Neural cell (in vitro differentiated cells): ENCODE measurements at regions not wholly inside any gene's neighbourhood (a gene's known extent, or its start where the extent isn't known, plus 50 kb on each side); places are given as distances from the start of the nearest gene placed in this dataset.

Experiments used
- H2AFZ ChIP-seq: fragments of 200-600, 300-800 bp; sonication (generic), shearing (Covaris generic); 2 replicates; pipeline ENCODE4 v1.6.0; 2014; ENCODE audit warnings: low read depth, mild to moderate bottlenecking, antibody characterized with exemption, low read length, moderate library complexity
- H3F3A ChIP-seq: fragments of 200-600 bp; shearing (Covaris generic); 2 replicates; pipeline ENCODE4 v1.6.1; 2016; ENCODE audit warnings: mild to moderate bottlenecking, moderate library complexity, mixed read lengths, antibody characterized with exemption, low read length; ENCODE audit not compliant: insufficient read depth, poor library complexity, severe bottlenecking
- H3K27ac ChIP-seq: fragments of 200-600, 300-800 bp; sonication (generic), shearing (Covaris generic); 2 replicates; pipeline ENCODE4 v1.5.1; 2014; ENCODE audit warnings: mild to moderate bottlenecking, low read length, moderate library complexity
- H3K27me3 ChIP-seq: fragments of 300-800, 200-600 bp; sonication (generic), shearing (Covaris generic); 2 replicates; pipeline ENCODE4 v1.6.0; 2014; ENCODE audit warnings: mild to moderate bottlenecking, low read depth, low read length, moderate library complexity; ENCODE audit not compliant: insufficient read depth
- H3K36me3 ChIP-seq: fragments of 300-800, 200-600 bp; sonication (generic), shearing (Covaris generic); 2 replicates; pipeline ENCODE4 v1.5.1; 2014; ENCODE audit warnings: mild to moderate bottlenecking, antibody characterized with exemption, low read length, moderate library complexity; ENCODE audit not compliant: insufficient read depth
- H3K4me2 ChIP-seq: fragments of 300-800, 200-600 bp; sonication (generic), shearing (Covaris generic); 2 replicates; pipeline ENCODE4 v1.6.0; 2014; ENCODE audit warnings: mild to moderate bottlenecking, low read length
- H3K4me3 ChIP-seq: fragments of 300-800, 200-600 bp; sonication (generic), shearing (Covaris generic); 2 replicates; pipeline ENCODE4 v1.5.1; 2014; ENCODE audit warnings: mild to moderate bottlenecking, low read length, moderate library complexity
- H3K79me2 ChIP-seq: fragments of 200-600 bp; shearing (Covaris generic); replicated peaks from 2 replicates; pipeline ENCODE4 v1.6.0; 2014; ENCODE audit warnings: mild to moderate bottlenecking, low read length, moderate library complexity; ENCODE audit not compliant: insufficient read depth
- H3K9ac ChIP-seq: fragments of 300-800, 200-600 bp; sonication (generic), shearing (Covaris generic); 2 replicates; pipeline ENCODE4 v1.6.1; 2016; ENCODE audit warnings: mild to moderate bottlenecking, low read length, mixed read lengths
- H3K9me2 ChIP-seq: fragments of 200-600 bp; shearing (Covaris generic); 2 replicates; pipeline ENCODE4 v1.6.1; 2016; ENCODE audit warnings: mild to moderate bottlenecking, low read length, mixed read lengths; ENCODE audit not compliant: insufficient read depth
- H3K9me3 ChIP-seq: fragments of 200-600, 300-800 bp; sonication (generic), shearing (Covaris generic); 2 replicates; pipeline ENCODE4 v1.6.1; 2016; ENCODE audit warnings: mild to moderate bottlenecking, mixed run types, low read length, moderate library complexity, mixed read lengths
- H4K20me1 ChIP-seq: fragments of 200-600 bp; shearing (Covaris generic); 2 replicates; pipeline ENCODE4 v1.6.1; 2016; ENCODE audit warnings: mild to moderate bottlenecking, mixed run types; ENCODE audit not compliant: insufficient read depth
- EP300 ChIP-seq: fragments of 450-650 bp; conservative IDR thresholded peaks from 2 replicates; pipeline ENCODE4 v1.6.1; 2014; ENCODE audit warnings: antibody characterized with exemption, mild to moderate bottlenecking, moderate library complexity; ENCODE audit not compliant: poor library complexity, severe bottlenecking
- EZH2 ChIP-seq: fragments of 200-600, 300-800 bp; shearing (Covaris generic), sonication (generic); IDR thresholded peaks from 2 replicates; pipeline ENCODE4 v1.6.1; 2014; ENCODE audit warnings: antibody characterized with exemption, low read length, borderline replicate concordance, mild to moderate bottlenecking; ENCODE audit not compliant: insufficient read depth, poor library complexity, severe bottlenecking
- MXI1 ChIP-seq: fragments of 450-650 bp; conservative IDR thresholded peaks from 2 replicates; pipeline ENCODE4 v1.6.1; 2014; ENCODE audit warnings: antibody characterized with exemption, mild to moderate bottlenecking; ENCODE audit not compliant: poor library complexity, severe bottlenecking
- POLR2AphosphoS5 ChIP-seq: IDR thresholded peaks from 2 replicates; pipeline ENCODE4 v1.6.1; 2012
- RAD21 ChIP-seq: fragments of 450-650 bp; conservative IDR thresholded peaks from 2 replicates; pipeline ENCODE4 v1.6.1; 2014; ENCODE audit warnings: antibody characterized with exemption, mild to moderate bottlenecking, moderate library complexity
- REST ChIP-seq: IDR thresholded peaks from 2 replicates; pipeline ENCODE4 v1.6.1; 2012; ENCODE audit warnings: borderline replicate concordance
- SMC3 ChIP-seq: fragments of 450-650 bp; conservative IDR thresholded peaks from 2 replicates; pipeline ENCODE4 v1.6.1; 2014; ENCODE audit warnings: antibody characterized with exemption, mild to moderate bottlenecking, moderate library complexity; ENCODE audit not compliant: poor library complexity
- TAF1 ChIP-seq: IDR thresholded peaks from 2 replicates; pipeline ENCODE4 v1.6.1; 2012; ENCODE audit warnings: low read depth
- TF ChIP-seq, protein P1 (sequence below): fragments of 450-650 bp; IDR thresholded peaks from 2 replicates; pipeline ENCODE4 v1.5.1; 2014; ENCODE audit warnings: antibody characterized with exemption, mild to moderate bottlenecking, moderate library complexity; ENCODE audit not compliant: poor library complexity, severe bottlenecking

GRCh38 chr13:60642552-60642951 lies 245.5 kb downstream of the TDRD3 start:
- H3K36me3 ChIP-seq: no peaks in the 10 kb centered on the region
- TF ChIP-seq MXI1: no peak
- no peaks in the 10 kb centered on the region for H3K9me3 ChIP-seq
- no peaks in the 10 kb centered on the region for H3K79me2 ChIP-seq
- no peaks in the 10 kb centered on the region for H4K20me1 ChIP-seq
- no peak overlapping the region for H3K4me3 ChIP-seq
- no peak overlapping the region for H2AFZ ChIP-seq
- H3F3A ChIP-seq: no peaks in the 10 kb centered on the region
- H3K9ac ChIP-seq: no peak overlapping the region
- H3K9me2 ChIP-seq: no peaks in the 10 kb centered on the region
- H3K4me2 ChIP-seq: no peak overlapping the region
- H3K27ac ChIP-seq: no peak overlapping the region
- H3K27me3 ChIP-seq: no peaks in the 10 kb centered on the region

GRCh38 chr13:60629158-60629557 lies 232.1 kb downstream of the TDRD3 start:
- no peak overlapping the region for H3K9ac ChIP-seq
- no peaks in the 10 kb centered on the region for H4K20me1 ChIP-seq
- H3K4me3 ChIP-seq: no peak overlapping the region
- H3K9me3 ChIP-seq: no peaks in the 10 kb centered on the region
- H3K27me3 ChIP-seq: no peaks in the 10 kb centered on the region
- no peaks in the 10 kb centered on the region for H3K9me2 ChIP-seq
- no peak overlapping the region for H3K4me2 ChIP-seq
- no peaks in the 10 kb centered on the region for H3K79me2 ChIP-seq
- no peaks in the 10 kb centered on the region for H3K36me3 ChIP-seq
- TF ChIP-seq POLR2AphosphoS5 (no peak), EZH2 (no peak), TAF1 (no peak), SMC3 (no peak), REST (no peak), RAD21 (no peak), EP300 (no peak), MXI1 (no peak)
- TF ChIP-seq, protein P1, sequence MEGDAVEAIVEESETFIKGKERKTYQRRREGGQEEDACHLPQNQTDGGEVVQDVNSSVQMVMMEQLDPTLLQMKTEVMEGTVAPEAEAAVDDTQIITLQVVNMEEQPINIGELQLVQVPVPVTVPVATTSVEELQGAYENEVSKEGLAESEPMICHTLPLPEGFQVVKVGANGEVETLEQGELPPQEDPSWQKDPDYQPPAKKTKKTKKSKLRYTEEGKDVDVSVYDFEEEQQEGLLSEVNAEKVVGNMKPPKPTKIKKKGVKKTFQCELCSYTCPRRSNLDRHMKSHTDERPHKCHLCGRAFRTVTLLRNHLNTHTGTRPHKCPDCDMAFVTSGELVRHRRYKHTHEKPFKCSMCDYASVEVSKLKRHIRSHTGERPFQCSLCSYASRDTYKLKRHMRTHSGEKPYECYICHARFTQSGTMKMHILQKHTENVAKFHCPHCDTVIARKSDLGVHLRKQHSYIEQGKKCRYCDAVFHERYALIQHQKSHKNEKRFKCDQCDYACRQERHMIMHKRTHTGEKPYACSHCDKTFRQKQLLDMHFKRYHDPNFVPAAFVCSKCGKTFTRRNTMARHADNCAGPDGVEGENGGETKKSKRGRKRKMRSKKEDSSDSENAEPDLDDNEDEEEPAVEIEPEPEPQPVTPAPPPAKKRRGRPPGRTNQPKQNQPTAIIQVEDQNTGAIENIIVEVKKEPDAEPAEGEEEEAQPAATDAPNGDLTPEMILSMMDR: no peak
- H2AFZ ChIP-seq: no peak overlapping the region
- no peak overlapping the region for H3K27ac ChIP-seq
- no peaks in the 10 kb centered on the region for H3F3A ChIP-seq

GRCh38 chr13:60627071-60627686 lies 230.2 kb downstream of the TDRD3 start:
- Histone ChIP-seq H3K4me2 (no peak overlapping the region), H3K9me3 (no peaks in the 10 kb centered on the region)

More at GRCh38 chr13:60627071-60627686, 230.2 kb downstream of the TDRD3 start:
- TF ChIP-seq RAD21 (peak; percentile 71), SMC3 (peak; percentile 65), POLR2AphosphoS5 (no peak)
- TF ChIP-seq, protein P1: peak; percentile 67
- Histone ChIP-seq H3K27me3 (no peaks in the 10 kb centered on the region), H2AFZ (no peak overlapping the region), H3F3A (no peaks in the 10 kb centered on the region), H3K9me2 (no peaks in the 10 kb centered on the region), H3K79me2 (no peaks in the 10 kb centered on the region), H3K9ac (no peak overlapping the region), H3K27ac (no peak overlapping the region), H3K36me3 (no peaks in the 10 kb centered on the region), H4K20me1 (no peaks in the 10 kb centered on the region), H3K4me3 (no peak overlapping the region)
